GM19452 (cell line): ENCODE measurements at regions not wholly inside any gene's neighbourhood (a gene's known extent, or its start where the extent isn't known, plus 50 kb on each side); places are given as distances from the start of the nearest gene placed in this dataset.
"Not testable (repeated sequence)": the region's sequence is repeated elsewhere in the genome, so short reads cannot be mapped to it uniquely, and the experiment has no call there.

Experiments
- ATAC-seq: cut with Tn5 transposase; IDR thresholded peaks from one replicate; pipeline ENCODE4 v1.9.1; 2021; ENCODE audit not compliant: unreplicated experiment

DNA sequence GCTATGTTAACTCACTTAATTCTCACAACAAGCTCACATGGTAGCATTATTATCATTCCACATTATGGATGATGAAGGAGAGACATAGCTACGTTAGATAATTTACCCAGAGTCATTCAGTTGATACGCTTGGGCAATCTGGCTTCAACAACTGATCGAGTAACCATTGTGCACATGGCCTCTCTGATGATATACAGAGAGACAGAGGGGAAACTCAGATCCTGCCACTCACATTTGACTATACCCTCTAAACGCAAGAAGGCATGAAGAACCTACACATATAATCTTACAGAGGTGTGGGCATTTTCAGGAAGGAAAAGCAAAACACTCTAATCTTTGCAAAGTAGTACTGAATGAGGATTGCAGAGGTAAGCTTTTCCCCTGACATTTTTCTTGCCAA, 360.1 kb downstream of the BARHL2 start:
- no peak for ATAC-seq

DNA sequence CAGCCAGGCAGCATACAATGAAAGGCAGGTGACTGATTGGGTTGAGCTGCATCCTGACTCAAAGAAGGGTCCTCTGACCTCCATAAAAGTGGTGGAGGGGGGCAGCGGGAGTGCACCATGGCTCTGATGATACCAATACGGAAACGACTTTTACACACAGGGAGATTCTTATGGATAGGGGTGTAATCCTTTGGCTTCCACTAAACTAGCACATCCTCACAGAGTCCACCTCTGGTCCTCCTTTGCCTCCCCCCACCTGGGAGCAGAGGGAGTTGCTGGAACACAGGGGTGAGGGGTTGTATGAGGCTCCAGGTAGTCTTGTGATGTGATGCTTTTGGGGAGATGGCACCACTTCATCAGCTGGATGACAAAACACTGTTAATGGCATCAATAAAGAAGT, 361.0 kb downstream of the BARHL2 start:
- no peak for ATAC-seq

GRCh38 chr1:90354704-90355103, 359.8 kb downstream of the ZNF326 start:
- ATAC-seq = no peak

DNA sequence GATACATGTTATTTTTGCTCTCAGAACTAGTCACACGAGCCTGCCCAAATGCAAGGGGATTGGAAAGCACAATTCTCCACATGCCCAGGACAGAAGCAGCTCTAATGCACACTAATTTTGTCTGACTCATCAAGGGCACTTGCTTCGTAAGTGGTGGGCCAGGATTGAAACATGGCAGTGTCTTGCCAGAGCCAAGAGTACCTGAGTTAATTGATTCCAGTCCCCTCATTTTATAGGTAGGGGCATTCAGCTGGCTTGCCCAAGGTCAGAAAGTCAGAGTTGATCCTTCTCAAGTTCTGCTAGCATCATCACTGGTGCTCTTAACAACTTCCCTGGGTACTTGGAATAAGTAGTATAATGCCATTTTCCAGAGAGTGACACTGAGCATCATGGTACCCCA, 356.1 kb downstream of the ZNF326 start:
- no peak for ATAC-seq

DNA sequence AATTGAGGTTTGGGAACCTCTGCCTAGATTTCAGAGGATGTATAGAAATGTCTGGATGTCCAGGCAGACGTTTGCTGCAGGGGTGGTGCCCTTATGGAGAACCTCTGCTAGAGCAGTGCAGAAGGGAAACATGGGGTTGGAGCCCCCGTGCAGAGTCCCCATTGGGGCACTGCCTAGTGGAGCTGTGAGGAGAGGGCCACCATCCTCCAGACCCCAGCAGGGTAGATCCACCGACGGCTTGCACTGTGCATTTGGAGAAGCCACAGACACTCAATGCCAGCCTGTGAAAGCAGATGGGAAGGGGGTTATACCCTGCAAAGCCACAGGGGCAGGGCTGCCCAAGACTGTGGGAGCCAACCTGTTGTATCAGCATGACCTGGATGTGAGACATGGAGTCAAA, 354.6 kb downstream of the ZNF326 start:
- ATAC-seq = no peak

- ATAC-seq = no peak
Measured at GRCh38 chr1:90348934-90349333, 354.0 kb downstream of the ZNF326 start.

- ATAC-seq = not testable (repeated sequence)
Measured at GRCh38 chr1:90348459-90348858, 353.5 kb downstream of the ZNF326 start.

DNA sequence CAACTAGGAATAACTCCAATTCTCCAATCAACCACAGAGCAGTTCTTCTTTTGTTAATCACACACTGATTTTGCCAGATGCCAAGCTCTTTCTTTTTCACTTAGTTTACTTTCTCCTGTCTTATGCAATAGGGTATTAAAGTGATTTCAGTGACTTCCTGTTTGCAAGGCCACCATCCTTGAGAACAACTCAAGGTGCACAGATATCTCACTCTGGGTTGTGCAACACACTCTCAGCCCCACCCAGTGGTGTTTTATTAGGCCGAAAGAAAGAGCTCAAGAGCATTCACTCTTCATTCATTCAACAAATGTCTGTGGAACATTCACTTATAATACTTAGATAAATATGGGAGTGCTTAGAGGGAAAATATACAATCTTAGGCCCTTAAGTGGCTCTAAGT, 352.5 kb downstream of the ZNF326 start:
- ATAC-seq = no peak

DNA sequence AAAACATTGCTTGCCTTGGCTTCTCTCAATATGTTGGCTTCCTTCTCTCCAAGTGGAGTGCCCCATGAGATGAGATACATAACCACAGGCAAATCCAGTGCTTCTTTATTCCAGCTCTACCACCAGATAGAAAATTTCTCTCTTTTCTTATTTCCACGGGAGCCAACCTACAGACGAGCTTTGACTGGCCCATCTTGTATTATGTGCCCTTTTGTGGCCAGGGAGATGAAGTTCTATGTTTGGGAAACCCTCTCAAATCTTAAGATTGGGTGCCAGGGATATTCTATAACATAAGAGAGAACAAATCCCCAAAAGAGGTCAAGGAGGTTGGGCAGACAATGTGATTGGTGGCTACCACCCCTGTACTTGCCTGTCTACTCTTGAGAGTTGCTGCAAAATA, 351.8 kb downstream of the ZNF326 start:
- no peak for ATAC-seq

GRCh38 chr1:90346349-90346748, 351.4 kb downstream of the ZNF326 start:
- no peak for ATAC-seq

DNA sequence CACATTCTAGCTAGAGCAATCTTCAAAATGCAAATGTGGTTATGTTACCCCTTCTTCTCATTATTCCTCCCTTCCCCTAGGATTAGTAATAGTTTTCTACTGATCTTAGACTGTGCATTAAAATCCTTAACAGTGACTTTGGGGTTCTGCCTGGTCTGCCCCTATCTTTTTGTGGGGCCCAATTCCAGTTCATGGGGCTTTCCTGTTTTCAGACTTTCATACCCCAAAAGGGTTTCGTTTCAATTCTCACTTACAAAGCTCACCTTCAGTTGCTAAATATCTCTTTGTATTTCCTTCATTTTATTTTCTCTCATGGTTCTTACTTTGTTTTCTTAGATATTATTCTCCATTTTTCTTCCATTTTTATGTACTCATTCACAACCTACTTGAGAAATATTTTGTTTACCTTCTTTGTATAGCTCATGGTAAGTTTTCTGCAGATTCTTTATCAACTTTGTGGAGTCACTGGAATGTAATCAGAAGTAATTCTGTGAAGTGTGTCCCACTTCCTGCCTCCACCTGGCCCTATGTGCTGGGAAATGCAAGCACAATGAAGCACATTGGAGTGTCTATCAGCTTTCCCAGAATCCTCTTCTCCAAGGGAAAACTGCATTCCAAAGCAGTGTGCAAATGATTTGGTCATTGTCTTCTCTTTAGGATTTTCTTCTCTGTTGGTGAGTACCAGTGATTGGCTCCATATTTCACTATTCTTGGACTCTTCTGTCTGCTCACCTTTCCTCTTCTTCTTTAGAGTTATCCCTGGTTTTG, 350.2 kb downstream of the ZNF326 start:
- no peak for ATAC-seq

DNA sequence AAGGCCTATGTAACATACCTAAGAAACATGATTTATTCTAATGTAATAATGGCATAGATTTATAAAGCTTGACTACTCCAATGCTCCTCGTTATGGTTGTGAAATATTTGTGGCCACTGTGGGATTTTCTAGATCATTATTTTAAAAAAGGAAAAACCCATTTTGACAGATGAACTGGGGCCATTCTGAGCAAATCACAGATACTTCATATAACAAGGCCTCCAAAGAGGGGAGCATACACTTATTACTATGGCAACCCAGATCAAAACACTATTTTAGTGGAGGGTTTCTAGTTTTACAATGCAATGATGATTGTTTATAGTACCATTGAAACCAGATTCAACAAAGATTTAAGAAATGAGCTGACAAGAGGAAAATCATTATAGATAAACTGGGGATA, 346.6 kb downstream of the ZNF326 start:
- ATAC-seq = no peak

GRCh38 chr1:90340606-90341005, 345.7 kb downstream of the ZNF326 start:
- ATAC-seq = no peak

DNA sequence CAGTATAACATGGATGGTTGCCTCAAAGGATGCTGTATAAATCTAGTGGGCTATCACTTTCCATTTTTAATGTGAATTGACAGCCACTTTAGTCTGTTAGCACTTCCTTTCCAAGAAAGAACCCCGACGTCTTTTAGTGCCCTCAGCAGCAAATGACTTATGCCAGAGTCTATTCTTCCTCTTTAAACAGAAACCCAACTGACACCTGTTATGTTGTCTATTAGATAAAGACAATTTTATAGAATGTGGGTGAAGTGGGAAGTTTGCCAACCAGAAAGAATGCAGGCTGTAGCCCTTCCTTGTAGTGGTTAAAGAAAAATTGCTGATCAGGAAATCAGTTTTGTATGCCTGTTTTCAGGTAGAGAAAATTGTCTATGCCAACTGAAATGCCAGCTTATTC, 344.9 kb downstream of the ZNF326 start:
- ATAC-seq = no peak

DNA sequence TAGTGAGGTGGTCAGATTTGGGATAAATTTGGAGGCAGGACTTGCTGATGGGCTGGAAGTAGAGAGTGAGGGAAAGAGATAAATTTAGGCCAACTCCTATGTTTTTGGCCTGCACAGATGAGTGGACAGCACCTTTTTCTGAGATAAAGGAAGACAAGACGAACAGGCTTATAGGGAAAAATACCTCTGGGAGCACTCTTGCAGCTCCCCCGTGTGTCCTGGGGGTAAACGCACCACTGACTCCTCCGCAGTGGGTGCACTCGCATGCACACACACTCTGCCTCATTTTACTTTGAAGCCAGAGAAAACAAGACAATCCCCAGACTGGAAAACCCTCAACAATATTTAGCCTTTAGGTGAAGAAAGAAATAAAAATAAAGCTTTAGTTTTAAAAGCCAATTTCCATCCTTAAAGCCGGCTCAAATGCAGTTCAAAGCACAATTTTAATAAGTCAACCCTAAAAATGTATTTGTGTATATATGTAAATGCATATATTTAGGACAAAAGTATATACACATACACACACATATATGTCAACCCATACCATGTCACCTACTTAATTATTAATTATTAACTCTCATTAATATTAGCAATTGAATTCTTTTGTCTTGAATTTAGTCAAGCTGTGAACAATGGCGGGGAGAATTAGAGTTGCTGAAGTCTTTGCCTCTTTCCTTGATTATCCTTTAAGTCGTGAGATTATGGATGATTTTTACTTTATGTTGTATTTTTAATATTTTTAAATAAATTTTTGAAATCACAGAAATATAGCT, 341.8 kb downstream of the ZNF326 start:
- no peak for ATAC-seq

GRCh38 chr1:90335558-90335957, 340.6 kb downstream of the ZNF326 start:
- ATAC-seq = no peak

GRCh38 chr1:90334137-90334536, 339.2 kb downstream of the ZNF326 start:
- ATAC-seq = no peak

GRCh38 chr1:90325168-90325567, 330.3 kb downstream of the ZNF326 start:
- no peak for ATAC-seq

GRCh38 chr1:90322186-90322585, 327.3 kb downstream of the ZNF326 start:
- ATAC-seq = no peak

DNA sequence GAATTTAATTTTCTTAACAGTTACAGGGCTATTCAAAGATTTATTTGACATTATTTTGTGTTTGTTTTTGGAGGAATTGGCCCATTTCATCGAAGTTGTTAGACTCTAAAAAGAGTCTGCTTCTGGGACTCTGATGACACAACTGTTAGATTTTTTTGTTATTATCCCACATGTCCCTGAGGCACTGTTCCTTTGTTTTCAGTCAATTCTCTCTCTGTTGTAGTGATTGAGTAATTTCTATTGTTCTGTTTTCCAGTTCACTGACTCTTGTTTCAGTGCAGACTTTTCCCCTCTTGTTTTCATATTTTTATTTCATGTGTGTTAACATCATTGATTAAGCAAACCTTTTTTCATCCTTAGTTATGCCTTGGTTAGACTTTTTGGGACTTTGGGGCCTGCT, 325.0 kb downstream of the ZNF326 start:
- no peak for ATAC-seq

GRCh38 chr1:90318431-90318830, 323.5 kb downstream of the ZNF326 start:
- ATAC-seq = no peak

DNA sequence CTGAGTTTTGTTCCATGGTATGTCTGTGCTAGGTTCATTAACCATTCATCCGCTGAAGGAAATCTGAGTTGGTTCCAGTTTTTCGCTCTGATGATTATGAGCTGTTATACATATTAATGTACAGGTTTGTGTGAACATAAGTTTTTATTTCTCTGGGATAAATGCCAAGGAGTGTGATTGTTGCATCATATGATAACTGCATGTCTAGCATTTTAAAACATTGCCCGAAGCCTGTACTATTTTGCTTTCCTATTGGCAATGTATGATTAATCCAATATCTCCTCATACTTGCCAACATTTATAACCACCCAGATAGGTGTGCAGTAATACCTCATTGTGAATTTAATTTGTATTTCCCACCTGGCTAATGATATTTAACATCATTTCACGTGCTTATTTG, 322.7 kb downstream of the ZNF326 start:
- no peak for ATAC-seq

GRCh38 chr1:90314533-90314932, 319.6 kb downstream of the ZNF326 start:
- ATAC-seq = no peak
